Left hindlimb (tissue), 1 donor: ENCODE measurements at regions not wholly inside any gene's neighbourhood (a gene's known extent, or its start where the extent isn't known, plus 50 kb on each side); places are given as distances from the start of the nearest gene placed in this dataset.

ENCODE experiments used
- DNase-seq: peaks from one replicate; pipeline ENCODE4 v3.0.0-alpha.2; 2018

DNA sequence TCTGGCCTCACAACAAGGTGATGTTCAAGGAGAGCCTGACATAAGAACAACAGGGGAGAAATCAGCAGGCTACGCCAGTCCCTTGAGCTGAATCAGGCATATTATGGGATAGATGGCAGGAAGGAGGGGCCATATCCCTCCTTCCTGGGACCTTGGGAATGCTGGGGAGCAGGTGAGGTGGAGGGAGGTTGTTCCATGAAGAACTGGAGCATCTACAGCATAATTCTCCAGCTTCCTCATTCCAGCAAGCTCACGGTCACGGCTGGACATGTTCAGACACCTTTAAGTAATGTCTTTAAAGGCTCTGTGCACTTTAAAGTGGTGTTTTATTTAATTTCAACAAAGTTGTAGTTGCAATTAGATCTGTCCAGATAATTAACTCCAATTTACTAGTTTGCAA lies 780.5 kb downstream of the TYW1 start:
- no peak for DNase-seq

DNA sequence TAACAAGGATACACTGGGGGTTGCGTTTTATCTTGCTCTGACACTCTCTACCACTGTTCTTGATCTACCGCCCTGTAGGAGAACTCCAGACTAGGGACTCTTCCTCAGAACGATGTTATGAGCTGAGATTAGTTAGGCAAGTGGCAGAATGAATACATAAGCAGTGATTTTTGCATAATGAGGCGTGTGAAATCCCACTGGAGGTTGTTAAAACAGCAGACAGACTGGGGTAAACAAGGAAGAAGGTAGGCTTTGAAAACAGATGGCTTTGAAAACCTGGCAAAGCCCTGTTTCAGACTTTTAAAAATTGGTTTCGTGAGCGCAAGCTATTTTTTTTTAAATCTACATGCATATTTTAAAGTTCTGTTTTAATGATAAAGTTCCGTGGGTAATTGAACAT lies 785.2 kb downstream of the TYW1 start:
- DNase-seq, result no peak

DNA sequence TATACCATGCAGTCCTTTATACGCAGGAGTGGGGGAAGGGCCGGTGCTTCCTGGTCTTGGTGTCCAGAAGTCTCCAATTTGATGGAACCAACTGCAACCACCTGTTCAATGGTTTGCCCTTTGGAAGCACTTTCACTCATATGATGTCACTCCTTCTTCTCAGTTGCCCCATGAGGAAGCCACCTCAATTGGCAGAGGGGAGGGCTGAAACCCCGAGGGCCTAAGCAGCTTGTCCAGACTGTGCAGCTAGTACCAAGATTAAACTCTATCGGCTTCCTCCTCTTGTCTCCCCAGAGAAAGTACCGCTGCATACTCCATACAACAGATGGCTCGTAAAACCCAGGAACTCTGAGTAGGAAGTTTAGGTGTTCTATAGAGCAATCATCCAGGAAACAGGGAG lies 789.4 kb downstream of the TYW1 start:
- DNase-seq, result no peak

DNA sequence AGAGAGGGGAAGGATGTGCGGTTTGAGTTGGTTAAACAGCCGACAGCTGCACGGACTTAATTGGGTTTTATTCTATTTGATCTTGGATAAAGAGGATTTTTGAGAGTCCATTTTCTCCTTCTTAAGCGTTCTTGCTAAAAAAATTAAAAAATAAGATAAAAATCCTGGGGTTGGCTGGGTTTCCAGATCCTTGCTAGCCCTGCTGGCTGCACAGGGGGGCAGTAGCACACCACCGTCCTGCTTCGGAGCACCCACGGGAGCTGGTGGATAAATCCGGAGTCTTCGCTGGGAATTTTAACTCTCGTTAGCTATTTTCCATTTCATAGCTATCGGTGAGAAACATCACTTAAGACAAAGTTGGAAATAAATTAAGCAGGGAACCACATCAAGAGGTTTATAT lies 792.0 kb downstream of the TYW1 start:
- DNase-seq, result peak; percentile 36

DNA sequence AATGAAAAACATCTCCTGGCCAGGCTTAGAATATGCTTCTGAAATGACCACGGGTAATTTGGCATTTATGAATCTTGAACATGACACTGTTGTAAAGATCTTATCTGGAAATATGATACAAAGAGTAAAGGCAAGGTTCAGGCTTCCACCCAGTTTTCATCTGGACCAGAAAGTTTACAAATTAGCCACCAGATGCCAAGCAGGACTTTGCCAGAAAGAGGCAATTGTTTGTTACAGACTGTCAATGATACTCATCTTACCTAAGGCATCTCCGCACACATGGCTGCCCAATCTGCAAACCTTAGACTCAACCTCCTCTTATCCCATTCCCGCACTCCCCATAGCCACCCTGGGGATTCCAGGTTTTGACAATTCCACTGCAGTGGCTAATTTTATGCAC lies 795.3 kb downstream of the TYW1 start:
- DNase-seq, result no peak

DNA sequence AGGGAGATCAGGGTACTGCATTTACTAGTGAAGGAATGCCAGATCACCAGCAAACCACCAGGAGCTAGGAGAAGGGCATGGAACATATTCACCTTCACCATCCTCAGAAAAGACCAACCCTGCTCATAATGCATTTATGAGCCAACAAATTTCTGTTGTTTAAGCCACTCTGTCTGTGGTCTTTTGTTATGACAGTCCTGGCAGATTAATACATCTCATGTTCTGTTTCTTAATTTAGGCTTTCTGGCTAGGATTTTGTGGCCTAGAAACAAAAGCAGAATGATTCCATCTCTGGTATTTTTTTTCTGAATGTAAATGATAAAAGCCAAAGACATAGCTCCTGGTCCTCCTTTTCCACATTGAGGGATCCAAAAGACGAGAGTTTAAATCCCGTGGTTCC lies 797.9 kb downstream of the TYW1 start:
- DNase-seq, result no peak

DNA sequence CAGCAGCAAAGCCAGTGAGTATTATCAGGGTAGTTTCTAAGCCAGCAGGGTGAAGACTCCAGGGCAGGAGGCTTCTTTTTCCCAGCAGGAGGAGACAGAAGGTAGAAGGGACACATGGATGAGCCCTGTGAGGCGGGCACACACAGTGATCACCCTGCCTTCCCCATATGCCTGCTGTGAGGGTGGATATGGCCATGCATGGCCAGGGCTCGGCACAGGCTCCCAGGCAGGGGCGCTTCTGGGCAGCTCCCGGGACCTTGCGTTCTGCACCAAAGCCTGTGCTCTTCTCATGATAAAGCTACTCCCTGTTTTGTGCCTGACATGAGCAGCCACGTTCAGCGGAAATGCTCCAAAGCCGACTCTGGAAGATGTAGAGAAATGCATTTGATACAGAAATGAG lies 807.2 kb downstream of the TYW1 start:
- DNase-seq, result no peak

DNA sequence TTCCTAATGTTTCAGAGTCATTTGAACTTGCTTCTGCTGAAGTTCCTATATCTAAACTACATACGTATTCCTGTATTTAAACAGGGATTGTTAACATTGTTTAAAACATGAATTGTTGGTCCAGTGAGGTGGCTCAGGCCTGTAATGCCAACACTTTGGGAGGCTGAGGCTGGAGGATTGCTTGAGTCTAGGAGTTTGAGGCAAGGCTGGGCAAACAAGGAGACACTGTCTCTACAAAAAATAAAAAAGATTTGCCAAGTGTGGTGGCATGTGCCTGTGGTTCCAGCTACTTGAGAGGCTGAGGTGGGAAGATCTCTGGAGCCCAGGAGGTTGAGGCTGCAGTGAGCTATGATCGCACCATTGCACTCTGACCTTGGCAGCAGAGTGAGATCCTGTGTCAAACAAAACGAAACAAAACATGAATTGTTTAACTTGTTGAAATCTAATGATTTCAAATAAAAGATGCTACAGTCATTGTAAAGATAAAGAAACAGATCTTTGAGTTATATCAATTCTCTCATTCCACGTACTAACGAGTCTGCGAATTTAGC lies 809.4 kb downstream of the TYW1 start:
- DNase-seq, result no peak

DNA sequence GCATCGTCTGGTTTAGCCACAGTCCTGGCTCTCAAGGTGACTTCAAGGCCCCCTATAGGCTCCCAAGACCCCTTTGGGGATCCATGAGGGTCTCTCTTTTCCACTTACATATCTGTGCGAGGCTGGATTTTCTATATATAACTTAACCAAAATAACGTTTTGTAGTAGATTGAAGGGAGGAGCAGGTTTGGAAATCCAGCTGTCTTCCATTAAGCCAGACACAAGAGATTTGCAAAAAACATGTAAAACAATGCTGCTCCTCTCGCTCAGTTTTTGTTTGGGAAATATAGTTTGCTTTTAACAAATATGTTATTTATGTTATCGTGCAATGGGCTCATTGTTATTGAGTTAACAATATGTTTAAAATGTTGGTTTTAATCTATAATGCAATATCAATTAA lies 811.2 kb downstream of the TYW1 start:
- no peak for DNase-seq

DNA sequence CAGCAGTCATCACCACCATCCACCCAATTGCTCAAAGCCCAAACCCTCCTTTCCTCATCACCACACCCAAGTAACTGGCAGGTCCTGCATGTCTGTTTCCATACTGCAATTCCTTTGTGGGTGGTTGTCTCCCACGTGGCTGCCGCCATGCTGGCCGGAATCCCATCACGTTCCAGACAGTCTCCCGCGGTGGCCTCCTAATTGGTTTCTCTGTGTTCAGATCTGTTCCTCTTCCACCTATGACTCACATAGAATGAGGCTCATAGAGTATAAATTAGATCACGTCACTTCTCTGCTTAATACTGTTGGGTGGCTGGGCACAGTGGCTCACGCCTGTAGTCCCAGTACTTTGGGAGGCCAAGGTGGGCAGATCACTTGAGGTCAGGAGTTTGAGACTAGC lies 813.0 kb downstream of the TYW1 start:
- no peak for DNase-seq

DNA sequence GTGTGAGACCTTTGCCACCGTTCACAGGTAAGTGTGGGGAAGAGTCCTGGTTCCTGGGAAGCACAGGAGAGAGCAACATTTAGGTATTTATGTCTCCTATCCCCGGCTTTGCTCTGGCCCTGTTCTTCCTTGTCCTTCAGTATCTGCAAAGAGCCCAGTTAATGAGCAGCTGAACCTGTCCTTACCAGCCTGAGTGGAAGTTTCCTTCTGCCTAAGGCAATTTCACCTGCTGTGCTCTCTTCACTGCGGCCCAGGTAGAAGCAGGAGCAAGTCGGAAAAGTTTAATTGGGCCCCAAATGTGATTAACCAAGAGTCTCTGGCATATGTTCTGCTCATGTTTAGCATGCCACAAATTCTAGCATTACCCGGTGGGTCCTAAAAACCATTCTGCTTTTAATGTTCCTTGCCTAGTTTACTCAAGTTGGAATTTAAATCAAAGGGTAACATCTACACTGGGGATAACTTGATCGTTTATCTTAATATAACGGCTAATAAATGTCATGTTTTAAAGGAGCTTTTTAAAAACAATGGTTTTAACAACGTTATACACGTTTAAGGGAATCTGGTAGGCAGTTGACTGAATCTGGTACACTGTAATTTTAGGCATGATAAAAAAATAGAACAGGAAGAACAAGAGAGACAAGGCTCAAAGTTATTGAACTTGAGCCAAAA lies 817.1 kb downstream of the TYW1 start:
- DNase-seq, result no peak

DNA sequence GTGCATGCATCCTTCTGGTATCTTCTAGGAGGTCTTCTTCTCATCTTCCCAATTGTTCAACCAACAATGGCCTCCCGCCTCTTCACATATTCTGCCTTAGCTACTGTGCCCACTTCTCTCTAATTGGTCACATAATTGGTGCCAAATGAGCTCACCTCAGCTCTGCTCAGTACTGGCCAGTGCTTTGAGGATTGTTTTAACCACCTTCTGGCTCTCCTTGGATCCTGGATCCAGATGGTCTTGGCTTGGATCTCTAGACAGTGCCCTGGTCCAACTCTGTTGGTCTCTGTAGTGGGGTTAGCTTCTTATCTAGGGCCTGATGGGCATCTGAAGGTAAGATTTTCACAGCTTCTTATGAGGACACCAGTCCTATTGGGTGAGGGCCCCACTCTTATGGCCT lies 820.8 kb downstream of the TYW1 start:
- DNase-seq, result no peak

DNA sequence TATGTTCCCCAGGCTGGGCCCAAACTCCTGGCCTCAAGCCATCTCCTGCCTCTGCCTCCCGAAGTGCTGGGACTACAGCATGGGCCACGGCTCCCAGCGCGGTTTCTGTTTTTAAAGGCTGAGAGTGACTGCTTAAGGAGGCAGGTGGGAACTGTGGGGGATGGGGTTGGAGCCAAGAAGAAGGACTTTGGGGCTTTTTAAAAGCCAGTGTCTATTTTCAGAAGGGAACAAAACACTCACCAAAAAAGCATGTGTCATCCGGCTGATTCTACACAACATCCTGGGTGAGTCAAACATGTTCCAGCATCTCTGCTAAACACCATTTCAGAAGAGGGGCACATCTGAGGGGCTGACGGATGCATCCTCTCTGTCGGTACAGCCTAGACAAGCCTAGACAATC lies 824.5 kb downstream of the TYW1 start:
- no peak for DNase-seq

DNA sequence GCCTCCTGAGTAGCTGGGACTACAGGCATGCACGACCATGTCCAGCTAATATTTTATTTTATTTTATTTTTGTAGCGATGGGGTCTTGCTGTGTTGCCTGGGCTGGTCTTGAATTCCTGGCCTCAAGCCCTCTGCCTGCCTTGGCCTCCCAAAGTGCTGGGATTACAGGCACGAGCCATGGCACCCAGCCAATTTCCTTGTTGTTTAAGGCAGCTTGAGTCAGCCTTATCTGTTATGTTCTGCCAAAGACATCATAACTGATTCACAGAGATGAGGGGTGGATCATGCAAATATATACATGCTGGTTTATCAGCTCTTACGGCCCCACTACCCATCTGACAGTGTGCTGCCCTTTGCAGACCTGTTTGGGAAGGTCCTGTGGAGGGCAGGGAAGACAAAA lies 826.7 kb downstream of the TYW1 start:
- DNase-seq, result no peak

DNA sequence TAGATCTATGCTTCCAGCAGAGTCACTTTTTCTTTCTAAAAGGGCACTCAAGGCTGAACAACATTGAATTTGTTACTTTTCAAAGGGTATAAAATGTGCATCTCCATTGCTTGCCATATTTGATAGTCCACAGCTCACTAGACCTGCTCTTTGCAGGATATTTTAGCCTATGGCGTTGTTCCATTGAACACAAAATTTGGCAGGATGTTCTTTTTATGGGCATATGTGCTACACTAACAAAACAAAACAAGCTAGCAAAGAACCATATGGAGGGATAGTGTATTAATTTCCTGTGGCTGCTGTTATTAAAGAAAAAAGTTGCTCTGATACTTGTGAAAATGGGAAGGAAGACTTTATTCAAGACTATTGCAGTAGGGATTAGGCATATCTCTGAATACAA lies 828.7 kb downstream of the TYW1 start:
- no peak for DNase-seq

DNA sequence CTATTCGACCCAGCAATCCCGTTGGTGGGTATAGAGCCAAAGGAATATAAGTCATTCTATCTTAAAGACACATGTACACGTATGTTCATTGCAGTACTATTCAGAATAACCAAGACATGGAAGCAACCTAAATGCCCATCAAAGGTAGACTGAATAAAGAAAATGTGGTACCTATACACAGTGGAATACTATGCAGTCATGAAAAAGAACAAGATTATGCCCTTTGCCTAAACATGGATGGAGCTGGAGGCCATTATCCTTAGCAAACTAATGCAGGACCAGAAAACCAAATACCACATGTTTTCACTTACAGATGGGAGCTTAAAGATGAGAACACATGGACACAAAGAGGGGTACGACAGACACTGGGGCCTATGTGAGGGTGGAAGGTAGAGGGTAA lies 845.3 kb downstream of the TYW1 start:
- no peak for DNase-seq

DNA sequence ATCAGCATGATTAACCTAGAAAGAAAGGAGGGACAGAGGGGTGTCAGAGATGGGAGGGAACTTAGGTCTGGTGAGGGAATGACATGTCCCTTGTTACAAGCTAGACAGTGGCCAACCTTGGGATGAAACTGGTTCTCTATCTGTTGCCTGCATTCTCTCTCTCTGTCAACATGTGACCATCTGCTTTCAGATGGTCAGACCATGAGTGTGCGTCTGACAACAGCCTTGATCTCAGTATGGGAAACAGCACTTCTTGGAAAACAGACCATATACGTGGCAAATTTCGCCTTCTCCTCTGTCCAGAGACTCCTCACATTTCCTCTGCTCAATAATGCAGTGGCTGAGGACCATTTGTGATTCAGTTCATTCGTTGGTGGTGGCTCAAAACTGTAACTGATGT lies 845.9 kb downstream of the TYW1 start:
- DNase-seq, result no peak

DNA sequence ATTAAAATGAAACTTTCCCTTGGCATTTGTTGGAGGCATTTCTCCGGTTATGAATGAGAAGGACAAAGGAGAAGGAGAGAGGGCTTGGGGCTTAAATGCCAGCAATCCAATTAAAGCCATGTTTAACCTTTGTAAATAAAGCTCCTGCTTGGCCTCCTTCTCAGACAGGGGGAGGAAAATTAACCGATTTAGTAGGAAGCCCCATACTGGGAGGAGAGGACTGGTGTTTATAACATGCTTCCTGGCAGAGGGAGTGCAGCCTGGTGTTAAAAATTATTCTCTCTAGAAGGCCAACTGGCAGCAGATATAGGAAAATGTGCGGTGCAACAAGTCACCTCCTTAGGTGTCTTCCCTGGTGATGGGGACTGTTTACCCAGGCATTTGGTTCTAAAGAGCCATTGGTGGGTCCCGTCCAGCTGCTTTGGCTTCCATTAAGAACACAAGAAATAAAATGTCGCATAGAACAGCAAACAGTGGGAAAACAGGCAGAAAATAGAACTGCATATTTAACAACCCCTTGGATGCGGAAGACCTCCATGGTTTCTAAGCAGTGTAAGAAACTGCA lies 846.5 kb downstream of the TYW1 start:
- DNase-seq, result no peak

DNA sequence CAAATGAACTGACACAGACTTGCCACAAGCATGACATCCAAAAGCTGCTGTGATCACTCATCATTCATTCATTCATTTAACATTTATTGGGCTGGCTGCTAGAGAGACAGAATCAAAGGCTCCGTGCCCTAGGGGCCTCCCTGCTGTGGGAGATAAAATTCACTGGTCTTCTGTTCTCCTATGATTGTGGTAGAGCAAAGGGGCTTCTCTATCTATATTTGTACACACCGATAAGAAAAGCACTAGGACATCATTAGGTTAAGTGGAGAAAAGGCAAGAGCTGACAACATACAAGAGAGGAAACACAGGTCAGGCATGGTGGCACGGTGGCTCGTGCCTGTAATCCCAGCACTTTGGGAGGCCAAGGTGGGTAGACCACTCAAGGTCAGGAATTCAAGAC lies 847.0 kb downstream of the TYW1 start:
- no peak for DNase-seq

DNA sequence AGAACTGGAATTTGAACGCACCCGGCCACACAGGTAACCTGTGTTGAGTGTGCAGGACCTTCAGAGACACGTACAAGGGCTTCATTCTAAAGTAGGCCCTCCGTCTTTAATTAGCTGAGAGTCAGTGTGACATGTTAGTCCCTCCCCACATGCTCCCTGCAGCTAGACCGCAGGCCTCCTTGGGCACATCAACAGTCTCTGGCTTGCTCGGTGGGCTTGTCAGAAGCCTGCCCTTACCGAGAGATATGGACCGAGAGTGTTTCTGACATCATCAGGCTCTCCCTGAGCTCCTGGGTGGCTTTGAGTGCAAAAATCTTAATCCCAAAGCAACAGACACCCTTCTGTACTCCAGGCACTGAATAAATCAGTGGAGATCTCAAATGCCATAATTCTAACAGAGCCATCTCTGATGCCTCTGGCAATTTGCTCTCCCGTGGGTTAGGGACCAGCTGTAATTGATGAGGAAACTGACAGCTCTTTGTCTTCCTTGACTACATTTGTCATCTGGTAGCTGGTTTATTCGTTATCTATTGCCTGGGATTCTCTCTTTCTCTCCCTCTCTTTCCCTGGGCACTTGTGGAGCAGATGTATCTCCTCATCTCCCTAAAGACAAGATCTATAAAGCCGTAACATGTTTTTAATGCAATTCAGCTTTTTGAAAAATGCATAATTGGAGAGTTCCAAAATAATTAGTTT lies 850.6 kb downstream of the TYW1 start:
- no peak for DNase-seq

DNA sequence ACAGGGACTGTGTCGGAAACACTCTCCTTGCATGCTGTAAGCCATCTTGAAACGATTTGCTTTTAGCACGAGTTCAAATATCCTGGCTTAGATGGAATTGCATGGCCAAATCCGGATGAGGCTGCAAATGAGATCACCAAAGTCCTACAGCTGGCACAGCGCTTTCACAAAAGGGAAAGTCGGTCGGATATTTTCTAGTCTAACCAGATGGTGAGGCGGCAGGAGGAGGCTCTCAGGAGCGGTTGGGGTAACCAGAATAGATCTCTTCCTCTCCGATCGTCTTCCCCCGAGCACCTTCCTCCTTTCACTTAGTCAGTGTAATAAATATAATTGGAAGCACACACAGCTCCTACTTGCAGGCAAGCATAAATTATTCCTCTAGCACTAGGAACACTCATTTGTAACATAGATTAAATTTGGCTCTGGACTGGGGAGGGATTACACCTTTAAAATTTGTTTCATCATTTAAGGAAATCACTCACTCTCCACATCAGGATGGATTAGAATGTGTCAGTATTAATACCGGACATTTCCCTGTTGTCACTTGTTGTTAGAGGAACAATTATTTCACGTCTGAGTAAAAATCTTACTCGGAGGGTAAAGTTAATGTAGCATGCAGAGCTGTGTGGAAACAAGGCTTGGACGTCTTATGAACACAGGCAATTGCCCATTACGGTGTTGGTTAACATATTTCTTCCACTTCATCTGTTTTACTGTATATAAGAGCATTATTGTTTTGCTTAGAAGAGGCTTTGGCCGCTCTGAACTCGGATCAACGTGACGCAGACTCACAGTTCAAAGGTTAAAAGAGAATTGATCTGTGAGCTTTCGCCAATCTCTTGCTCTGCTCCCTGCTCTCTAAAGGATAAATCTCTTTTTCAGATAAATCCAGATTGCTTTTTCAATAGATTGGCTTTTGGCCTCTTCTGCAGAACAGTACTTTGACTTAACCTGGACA lies 857.9 kb downstream of the TYW1 start:
- DNase-seq, result peak; percentile 63

DNA sequence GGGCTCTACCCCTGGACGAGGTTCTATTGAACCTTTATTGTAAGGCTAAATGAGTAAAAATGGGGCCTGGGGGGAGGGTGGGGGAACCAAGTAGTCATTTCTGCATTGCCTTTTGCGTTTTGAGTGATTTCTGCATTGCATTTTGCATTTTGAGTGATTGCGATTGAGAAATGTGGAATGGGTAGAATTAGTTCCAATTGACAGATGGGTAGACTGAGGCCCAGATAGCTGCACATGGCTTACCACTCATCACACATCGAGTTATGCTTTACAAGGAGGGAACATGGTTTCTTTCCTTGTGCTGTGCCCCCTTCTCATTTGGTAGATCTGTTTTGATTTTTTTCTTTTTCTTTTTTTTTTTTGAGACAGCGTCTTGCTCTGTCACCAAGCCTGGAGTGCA lies 858.7 kb downstream of the TYW1 start:
- DNase-seq, result no peak

DNA sequence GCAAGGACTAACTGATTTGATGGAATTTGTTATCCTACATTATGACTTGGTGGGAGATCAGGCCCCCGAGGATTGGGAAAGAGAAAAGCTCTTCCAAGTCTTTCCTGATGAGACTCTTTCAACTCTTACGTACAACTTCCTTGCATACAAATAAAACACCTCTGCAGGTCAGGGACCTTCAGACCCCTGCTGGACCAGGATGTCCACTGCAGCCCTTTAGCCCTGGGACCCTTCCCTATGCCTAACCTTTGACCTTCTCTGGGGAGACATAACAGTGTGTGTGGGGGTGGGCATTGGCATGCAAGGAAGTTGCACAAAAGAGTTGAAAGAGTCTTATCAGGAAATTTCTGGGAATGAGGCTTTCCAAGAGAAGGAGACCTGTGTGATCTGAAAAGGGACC lies 859.4 kb downstream of the TYW1 start:
- no peak for DNase-seq
